Calu3 (cell line): ENCODE measurements at regions not wholly inside any gene's neighbourhood (a gene's known extent, or its start where the extent isn't known, plus 50 kb on each side); places are given as distances from the start of the nearest gene placed in this dataset.

ENCODE experiments used
- BruUV-seq: library from RNA; stranded (reverse); fragments of 400-500 nt; replicated peaks from 2 replicates; lab custom pipeline; 2021; lab: Mats Ljungman, UMichigan
- CTCF ChIA-PET: fragments of 300-600 bp; sonication (Branson Sonifier 250); formaldehyde crosslinking; loops from one replicate; lab custom pipeline; 2022; ENCODE audit warnings: antibody characterized with exemption; lab: Charles Lee
- DNase-seq: peaks from one replicate; pipeline ENCODE4 v3.0.0; 2022
- H3K27ac Mint-ChIP-seq: one replicate; pipeline ENCODE4 v1.8.0; 2022; ENCODE audit warnings: mixed read lengths; ENCODE audit not compliant: unreplicated experiment
- H3K27me3 Mint-ChIP-seq: one replicate; pipeline ENCODE4 v1.8.0; 2022; ENCODE audit warnings: mixed read lengths; ENCODE audit not compliant: unreplicated experiment
- H3K36me3 Mint-ChIP-seq: one replicate; pipeline ENCODE4 v1.8.0; 2022; ENCODE audit warnings: mild to moderate bottlenecking, moderate library complexity, mixed read lengths; ENCODE audit not compliant: insufficient read depth, unreplicated experiment
- H3K4me1 Mint-ChIP-seq: one replicate; pipeline ENCODE4 v1.8.0; 2022; ENCODE audit warnings: mild to moderate bottlenecking, low read depth, mixed read lengths; ENCODE audit not compliant: unreplicated experiment
- H3K4me3 Mint-ChIP-seq: one replicate; pipeline ENCODE4 v1.8.0; 2022; ENCODE audit warnings: mild to moderate bottlenecking, low read depth, moderate library complexity, mixed read lengths; ENCODE audit not compliant: unreplicated experiment
- H3K9me3 Mint-ChIP-seq: one replicate; pipeline ENCODE4 v1.8.0; 2022; ENCODE audit warnings: low read depth, mixed read lengths; ENCODE audit not compliant: unreplicated experiment
- intact Hi-C: fragments of 100-400 bp; cut with micrococcal nuclease; formaldehyde crosslinking; loops from one replicate; pipeline ENCODE4 v1.10.0; 2022; ENCODE audit not compliant: unreplicated experiment
- TF ChIP-seq, protein P1 (sequence below): fragments of 200-600 bp; IDR thresholded peaks from one replicate; pipeline ENCODE4 v1.8.0; 2022; ENCODE audit warnings: antibody characterized with exemption; ENCODE audit not compliant: unreplicated experiment

GRCh38 chr6:40715570-40716403, 128.6 kb upstream of the LRFN2 start:
- DNase-seq = no peak
- TF ChIP-seq, protein P1, sequence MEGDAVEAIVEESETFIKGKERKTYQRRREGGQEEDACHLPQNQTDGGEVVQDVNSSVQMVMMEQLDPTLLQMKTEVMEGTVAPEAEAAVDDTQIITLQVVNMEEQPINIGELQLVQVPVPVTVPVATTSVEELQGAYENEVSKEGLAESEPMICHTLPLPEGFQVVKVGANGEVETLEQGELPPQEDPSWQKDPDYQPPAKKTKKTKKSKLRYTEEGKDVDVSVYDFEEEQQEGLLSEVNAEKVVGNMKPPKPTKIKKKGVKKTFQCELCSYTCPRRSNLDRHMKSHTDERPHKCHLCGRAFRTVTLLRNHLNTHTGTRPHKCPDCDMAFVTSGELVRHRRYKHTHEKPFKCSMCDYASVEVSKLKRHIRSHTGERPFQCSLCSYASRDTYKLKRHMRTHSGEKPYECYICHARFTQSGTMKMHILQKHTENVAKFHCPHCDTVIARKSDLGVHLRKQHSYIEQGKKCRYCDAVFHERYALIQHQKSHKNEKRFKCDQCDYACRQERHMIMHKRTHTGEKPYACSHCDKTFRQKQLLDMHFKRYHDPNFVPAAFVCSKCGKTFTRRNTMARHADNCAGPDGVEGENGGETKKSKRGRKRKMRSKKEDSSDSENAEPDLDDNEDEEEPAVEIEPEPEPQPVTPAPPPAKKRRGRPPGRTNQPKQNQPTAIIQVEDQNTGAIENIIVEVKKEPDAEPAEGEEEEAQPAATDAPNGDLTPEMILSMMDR = no peak
- no peak overlapping the region for H3K27ac Mint-ChIP-seq
- H3K27me3 Mint-ChIP-seq = peaks cover 82% of the 10 kb centered on the region
- no peaks in the 10 kb centered on the region for H3K9me3 Mint-ChIP-seq
- H3K4me3 Mint-ChIP-seq = no peak overlapping the region
- H3K36me3 Mint-ChIP-seq = no peaks in the 10 kb centered on the region
- intact Hi-C loops = no loop called here
- no peaks in the 10 kb centered on the region for H3K4me1 Mint-ChIP-seq
- CTCF ChIA-PET = no interaction called here
- BruUV-seq = no TSS peak

- Mint-ChIP-seq H3K4me1 (no peaks in the 10 kb centered on the region), H3K9me3 (no peaks in the 10 kb centered on the region), H3K4me3 (no peak overlapping the region), H3K27ac (no peak overlapping the region), H3K36me3 (no peaks in the 10 kb centered on the region), H3K27me3 (peaks cover 82% of the 10 kb centered on the region)
- CTCF ChIA-PET = interaction anchor here (0.6 kb wide), 2 partner anchors 42 to 465 kb away, joined by 3 to 4 read pairs; no protein-coding TSS in a partner anchor
- TF ChIP-seq, protein P1 = no peak
- intact Hi-C loops = no loop called here
- no TSS peak for BruUV-seq
- peak; percentile 6 for DNase-seq
These were observed 127.7 kb upstream of the LRFN2 start for GRCh38 chr6:40714576-40715564.

- TF ChIP-seq, protein P1 = no peak
- BruUV-seq = no TSS peak
- H3K27ac Mint-ChIP-seq = no peak overlapping the region
- CTCF ChIA-PET = interaction anchor here (0.6 kb wide), 1 partner anchor 41 kb away, joined by 3 read pairs; no protein-coding TSS in a partner anchor
- intact Hi-C loops = no loop called here
- no peak for DNase-seq
- no peaks in the 10 kb centered on the region for H3K36me3 Mint-ChIP-seq
- H3K4me1 Mint-ChIP-seq = no peaks in the 10 kb centered on the region
- H3K9me3 Mint-ChIP-seq = no peaks in the 10 kb centered on the region
- no peak overlapping the region for H3K4me3 Mint-ChIP-seq
- peaks cover 82% of the 10 kb centered on the region for H3K27me3 Mint-ChIP-seq
These were observed 127.0 kb upstream of the LRFN2 start for GRCh38 chr6:40714143-40714542.

GRCh38 chr6:40713002-40713719, 126.0 kb upstream of the LRFN2 start:
- H3K36me3 Mint-ChIP-seq = no peaks in the 10 kb centered on the region
- TF ChIP-seq, protein P1 = no peak
- H3K4me1 Mint-ChIP-seq = no peaks in the 10 kb centered on the region
- H3K27ac Mint-ChIP-seq = no peak overlapping the region
- H3K9me3 Mint-ChIP-seq = no peaks in the 10 kb centered on the region
- H3K27me3 Mint-ChIP-seq = peaks cover 82% of the 10 kb centered on the region
- intact Hi-C loops = no loop called here
- DNase-seq = no peak
- CTCF ChIA-PET = no interaction called here
- no TSS peak for BruUV-seq
- no peak overlapping the region for H3K4me3 Mint-ChIP-seq
